ENCODE measurements at regions not wholly inside any gene's neighbourhood (a gene's known extent, or its start where the extent isn't known, plus 50 kb on each side); places are given as distances from the start of the nearest gene placed in this dataset.

GRCh38 chr2:3071685-3072263 lies 305.8 kb downstream of the EIPR1 start:
- TF ChIP-seq, protein P1, sequence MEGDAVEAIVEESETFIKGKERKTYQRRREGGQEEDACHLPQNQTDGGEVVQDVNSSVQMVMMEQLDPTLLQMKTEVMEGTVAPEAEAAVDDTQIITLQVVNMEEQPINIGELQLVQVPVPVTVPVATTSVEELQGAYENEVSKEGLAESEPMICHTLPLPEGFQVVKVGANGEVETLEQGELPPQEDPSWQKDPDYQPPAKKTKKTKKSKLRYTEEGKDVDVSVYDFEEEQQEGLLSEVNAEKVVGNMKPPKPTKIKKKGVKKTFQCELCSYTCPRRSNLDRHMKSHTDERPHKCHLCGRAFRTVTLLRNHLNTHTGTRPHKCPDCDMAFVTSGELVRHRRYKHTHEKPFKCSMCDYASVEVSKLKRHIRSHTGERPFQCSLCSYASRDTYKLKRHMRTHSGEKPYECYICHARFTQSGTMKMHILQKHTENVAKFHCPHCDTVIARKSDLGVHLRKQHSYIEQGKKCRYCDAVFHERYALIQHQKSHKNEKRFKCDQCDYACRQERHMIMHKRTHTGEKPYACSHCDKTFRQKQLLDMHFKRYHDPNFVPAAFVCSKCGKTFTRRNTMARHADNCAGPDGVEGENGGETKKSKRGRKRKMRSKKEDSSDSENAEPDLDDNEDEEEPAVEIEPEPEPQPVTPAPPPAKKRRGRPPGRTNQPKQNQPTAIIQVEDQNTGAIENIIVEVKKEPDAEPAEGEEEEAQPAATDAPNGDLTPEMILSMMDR (IDR thresholded peaks at IDR 0.05): no peak
- TF ChIP-seq EZH2 (IDR thresholded peaks at IDR 0.05; ENCODE audit: borderline replicate concordance, insufficient read depth, low read depth, low read length, poor library complexity, severe bottlenecking): no peak
